HG03097 (cell line): ENCODE measurements at regions not wholly inside any gene's neighbourhood (a gene's known extent, or its start where the extent isn't known, plus 50 kb on each side); places are given as distances from the start of the nearest gene placed in this dataset.

Source experiments
- ATAC-seq: cut with Tn5 transposase; IDR thresholded peaks from one replicate; pipeline ENCODE4 v1.9.1; 2021; ENCODE audit not compliant: unreplicated experiment, low FRiP score

- ATAC-seq, result no peak
Observed at GRCh38 chr7:155198901-155199845, 98.5 kb upstream of the INSIG1 start.

- ATAC-seq, result no peak
Observed at GRCh38 chr7:155201325-155202087, 96.2 kb upstream of the INSIG1 start.

DNA sequence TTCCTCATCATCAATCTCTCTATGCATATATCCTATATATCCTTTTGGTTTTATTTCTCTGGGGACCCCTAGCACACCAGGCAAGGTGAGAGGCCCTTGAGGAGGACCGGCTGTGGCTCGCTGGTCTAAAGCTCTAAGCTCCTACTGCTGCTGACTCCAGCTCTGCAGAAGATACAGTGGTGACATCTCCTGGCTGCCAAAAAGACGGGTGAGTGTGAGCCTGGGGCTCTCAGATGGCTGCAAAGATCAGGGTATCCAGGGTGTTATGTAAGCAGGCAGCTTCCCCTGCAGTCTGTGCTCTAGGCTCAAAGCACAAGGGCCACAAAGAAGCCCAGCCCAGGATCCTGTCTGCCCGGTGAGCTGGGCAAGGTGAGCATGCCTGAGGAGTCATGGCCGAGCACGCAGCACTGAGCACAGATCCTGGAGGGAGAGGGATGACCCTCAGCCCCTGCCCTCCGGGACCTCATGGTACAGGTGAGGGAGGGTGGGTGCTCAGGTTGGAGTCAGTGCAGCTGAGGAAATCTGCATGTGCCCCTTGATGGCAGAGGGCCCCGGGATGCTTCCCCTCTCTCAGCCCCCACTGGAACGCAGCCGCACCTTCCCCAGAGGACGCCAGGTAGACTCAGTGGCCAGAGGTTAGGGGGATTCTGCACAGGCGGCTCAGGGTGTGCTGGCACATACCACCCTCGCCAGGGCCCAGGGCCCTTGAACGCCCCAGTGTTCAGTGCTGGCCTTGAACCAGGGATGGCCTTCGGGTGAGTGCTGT is 95.4 kb upstream of the INSIG1 start:
- ATAC-seq, result no peak

- ATAC-seq, result no peak
Observed at GRCh38 chr7:155203059-155203881, 94.4 kb upstream of the INSIG1 start.

DNA sequence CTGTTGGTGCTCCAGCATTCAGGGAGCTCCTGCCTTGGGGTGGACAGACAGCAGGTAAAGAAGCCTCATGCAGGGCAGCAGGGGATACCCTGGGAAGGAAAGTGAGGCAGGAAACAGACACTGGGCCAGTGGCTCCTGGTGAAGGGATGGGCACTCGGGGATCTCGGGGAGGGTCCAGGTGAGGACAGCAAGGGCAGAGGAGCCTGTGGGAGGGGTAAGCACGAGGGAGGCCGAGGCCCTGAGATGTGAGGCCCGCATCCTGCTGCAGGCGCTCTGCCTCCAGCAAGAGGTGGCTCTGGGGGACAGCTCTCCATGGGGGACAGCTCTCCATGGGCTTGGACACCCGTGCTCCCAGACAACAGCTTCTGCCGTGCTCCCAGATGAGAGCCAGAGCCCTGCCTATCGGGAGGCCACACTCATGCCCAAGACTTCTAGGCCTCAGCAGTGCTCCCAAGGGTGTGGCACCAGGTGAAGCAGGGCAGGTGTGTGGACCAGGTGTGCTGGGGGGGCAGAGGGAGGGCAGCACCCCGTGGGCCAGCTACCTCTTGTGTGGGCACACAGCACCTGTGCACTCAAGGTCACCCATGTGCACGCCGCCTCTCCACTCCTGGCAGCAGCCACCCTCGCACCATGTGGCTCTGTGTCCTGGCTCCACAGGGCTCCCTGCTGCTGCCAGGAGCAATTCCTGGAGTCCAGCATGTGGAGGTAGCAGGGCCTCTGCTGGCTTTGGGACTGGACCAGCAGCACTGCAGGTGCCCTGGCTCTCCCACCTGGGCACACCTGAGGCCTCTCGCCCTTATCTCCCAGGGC is 93.6 kb upstream of the INSIG1 start:
- ATAC-seq, result no peak

DNA sequence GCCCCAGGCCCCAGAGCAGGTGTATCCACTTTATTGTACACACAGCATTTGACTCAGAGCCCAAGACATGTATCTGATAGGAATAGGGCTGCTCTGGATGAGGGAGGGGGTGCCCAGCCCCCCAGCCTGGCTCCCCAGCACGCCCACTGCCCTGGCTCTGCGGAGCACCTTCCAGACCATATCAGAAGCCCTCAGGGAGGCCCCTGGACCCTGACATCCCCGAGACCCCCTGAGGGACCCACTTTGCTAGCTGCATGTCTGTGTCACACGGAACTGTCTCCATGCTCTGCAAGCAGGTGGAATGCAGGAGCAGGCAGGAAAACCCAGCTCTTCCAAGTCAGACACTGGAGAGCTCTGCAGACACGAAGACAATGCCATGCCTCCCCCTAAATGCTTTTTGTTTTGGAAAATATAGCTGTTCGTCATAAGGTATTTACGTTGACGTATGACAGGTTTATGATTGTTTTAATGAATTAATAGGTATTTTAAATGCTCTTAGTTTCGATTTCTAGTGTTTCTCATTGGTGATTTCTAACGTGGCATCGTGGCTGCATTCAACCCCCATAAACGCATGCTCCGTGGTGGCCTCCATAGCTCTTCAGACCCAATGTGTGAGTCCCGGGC is 92.8 kb upstream of the INSIG1 start:
- no peak for ATAC-seq

GRCh38 chr7:155205368-155206317 is 92.0 kb upstream of the INSIG1 start:
- peak; percentile 85 for ATAC-seq

GRCh38 chr7:155206318-155207020 is 91.2 kb upstream of the INSIG1 start:
- ATAC-seq, result no peak

DNA sequence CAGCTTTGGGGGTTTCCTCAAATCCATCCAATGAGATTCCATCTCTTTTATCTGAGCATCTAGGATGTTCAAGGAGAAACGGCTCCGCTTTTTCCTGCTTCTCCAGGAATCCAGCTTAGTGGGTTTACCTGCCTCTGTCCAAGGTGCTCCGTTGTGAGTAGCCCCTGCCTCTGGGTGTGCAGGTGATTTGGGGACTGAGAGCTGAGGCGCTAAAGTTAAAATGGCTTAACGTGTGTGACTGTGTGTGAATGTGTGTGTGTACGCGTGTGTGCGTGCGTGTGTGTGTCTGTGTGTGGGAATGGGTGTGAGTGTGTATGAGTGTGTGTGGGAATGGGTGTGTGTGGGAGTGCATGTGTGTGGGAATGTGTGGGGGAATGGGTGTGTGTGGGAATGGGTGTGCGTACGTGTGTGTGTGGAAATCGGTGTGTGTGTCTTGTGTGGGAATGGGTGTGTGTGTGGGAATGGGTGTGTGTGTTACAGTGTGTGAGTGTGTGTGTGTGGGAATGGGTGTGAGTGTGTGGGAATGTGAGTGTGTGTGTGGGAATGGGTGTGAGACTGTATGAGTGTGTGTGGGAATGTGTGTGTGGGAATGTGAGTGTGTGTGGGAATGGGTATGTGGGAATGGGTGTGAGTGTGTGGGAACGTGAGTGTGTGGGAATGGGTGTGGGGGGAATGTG is 90.2 kb upstream of the INSIG1 start:
- ATAC-seq, result no peak

GRCh38 chr7:155208681-155209477 is 88.8 kb upstream of the INSIG1 start:
- ATAC-seq, result no peak

DNA sequence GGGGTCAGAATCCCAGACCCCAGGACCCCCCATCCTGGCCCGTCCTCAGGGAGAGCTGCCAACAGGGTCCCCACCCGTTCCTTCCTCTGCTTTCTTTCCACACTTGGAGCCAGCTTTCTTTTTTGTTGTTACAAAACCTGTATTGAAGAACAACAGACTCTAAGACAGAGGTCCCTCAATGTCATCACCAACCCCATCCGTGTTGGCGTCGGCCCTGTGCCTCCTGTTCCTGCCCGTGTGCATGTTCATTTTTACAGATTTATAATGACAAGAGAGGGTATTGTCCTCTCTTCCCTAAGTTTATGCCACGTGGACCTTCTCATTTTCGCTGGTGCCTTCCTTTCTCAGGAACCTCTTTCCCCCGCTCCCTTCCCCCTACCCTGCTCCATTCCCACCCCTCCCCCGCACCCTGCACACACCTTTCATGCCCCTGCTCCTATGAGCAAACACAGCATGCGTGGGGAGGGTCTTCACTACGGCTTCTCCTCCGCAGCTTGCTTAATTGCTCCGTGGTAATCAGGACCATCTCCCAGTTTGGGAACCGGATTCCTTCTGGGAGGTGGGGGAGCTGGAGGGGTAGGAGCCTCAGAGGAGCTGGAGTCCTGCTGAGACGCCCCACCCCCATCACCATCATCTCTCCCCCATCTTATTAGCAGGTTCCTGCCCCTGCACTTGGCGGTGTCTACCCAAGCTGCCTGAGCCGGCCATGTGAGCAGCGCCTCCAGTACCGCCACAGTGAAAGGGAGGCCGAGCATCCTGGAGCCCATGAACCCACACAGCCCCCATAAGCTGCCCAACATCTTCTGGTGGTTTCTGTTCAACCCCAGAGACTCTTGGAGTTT is 88.0 kb upstream of the INSIG1 start:
- no peak for ATAC-seq

- ATAC-seq, result no peak
Observed at GRCh38 chr7:155210356-155210755, 87.3 kb upstream of the INSIG1 start.

DNA sequence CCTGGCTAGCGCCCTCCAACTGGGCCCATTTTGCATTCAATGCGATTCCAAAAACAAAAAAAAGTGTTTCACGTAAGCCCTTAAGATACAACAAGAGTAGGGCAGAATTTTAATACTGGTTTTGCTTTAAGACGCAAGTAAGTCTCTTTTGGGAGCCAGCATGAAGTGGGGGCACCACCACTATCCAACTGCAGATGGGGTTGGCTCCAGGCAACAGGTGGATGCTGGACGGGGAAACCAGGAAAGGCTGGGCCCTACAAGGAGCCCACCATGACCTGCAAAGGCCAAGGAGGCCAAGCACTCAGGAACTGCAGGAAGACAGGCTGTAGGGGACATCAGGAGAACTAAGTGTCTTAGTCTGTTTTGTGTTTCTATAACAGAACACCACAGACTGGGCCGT is 86.5 kb upstream of the INSIG1 start:
- ATAC-seq, result no peak

DNA sequence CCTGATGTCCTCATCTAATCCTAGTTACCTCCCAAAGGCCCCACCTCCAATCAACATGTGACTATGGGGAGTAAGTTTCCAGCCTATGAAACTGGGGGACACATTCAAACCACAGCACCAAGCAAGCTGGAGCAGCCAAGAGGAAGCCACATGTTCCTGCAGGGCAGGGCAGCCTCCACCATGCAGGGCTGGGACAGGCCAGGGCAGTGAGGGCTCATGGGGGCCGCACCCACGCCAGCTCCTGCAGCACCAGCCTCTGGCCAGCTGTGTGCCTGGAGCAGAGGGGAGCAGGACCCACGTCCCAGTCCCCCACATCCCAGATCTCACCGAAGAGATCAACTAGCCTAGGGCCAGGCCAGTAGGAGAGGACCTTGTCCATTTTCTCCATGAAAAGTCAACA is 85.9 kb upstream of the INSIG1 start:
- no peak for ATAC-seq
